ENCODE measurements at regions not wholly inside any gene's neighbourhood (a gene's known extent, or its start where the extent isn't known, plus 50 kb on each side); places are given as distances from the start of the nearest gene placed in this dataset.
A peak's percentile ranks its signal among the peaks of the same experiment; 100 is the strongest.
"Not testable (repeated sequence)": the region's sequence is repeated elsewhere in the genome, so short reads cannot be mapped to it uniquely, and the experiment has no call there.

GRCh38 chr4:147139455-147140198 is 194.0 kb upstream of the TTC29 start:
- DNase-seq (ENCODE audit: low spot score in 2 of 2): no peak
- TF ChIP-seq CTCF (IDR thresholded peaks at IDR 0.05): no peak
- intact Hi-C loops (cut with DNase I): no loop called here
- H3K36me3 ChIP-seq: no peaks in the 10 kb centered on the region
- no peak overlapping the region for H3K4me3 ChIP-seq
- no peaks in the 10 kb centered on the region for H3K27me3 ChIP-seq
- H3K27ac ChIP-seq: no peak overlapping the region
- H3K9me3 ChIP-seq: no peaks in the 10 kb centered on the region
- H3K4me1 ChIP-seq: no peaks in the 10 kb centered on the region

GRCh38 chr4:147151763-147152162 is 206.1 kb upstream of the TTC29 start:
- no peaks in the 10 kb centered on the region for H3K27me3 ChIP-seq
- H3K27ac ChIP-seq: no peak overlapping the region
- H3K36me3 ChIP-seq: no peaks in the 10 kb centered on the region
- no peaks in the 10 kb centered on the region for H3K4me1 ChIP-seq
- no peak for DNase-seq (ENCODE audit: low spot score in 2 of 2)
- no peak for TF ChIP-seq CTCF (IDR thresholded peaks at IDR 0.05)
- no peaks in the 10 kb centered on the region for H3K9me3 ChIP-seq
- intact Hi-C loops (cut with DNase I): no loop called here
- H3K4me3 ChIP-seq: no peak overlapping the region

GRCh38 chr4:147157860-147158701 is 212.4 kb upstream of the TTC29 start:
- H3K4me1 ChIP-seq: no peaks in the 10 kb centered on the region
- intact Hi-C loops (cut with DNase I): loop anchor here (5.0 kb wide), 1 partner anchor 46 kb away; no protein-coding TSS in a partner anchor
- no peak for TF ChIP-seq CTCF (IDR thresholded peaks at IDR 0.05)
- no peaks in the 10 kb centered on the region for H3K36me3 ChIP-seq
- no peaks in the 10 kb centered on the region for H3K9me3 ChIP-seq
- no peak for DNase-seq (ENCODE audit: low spot score in 2 of 2)
- peak overlapping the region; percentile 49 to 68 for H3K4me3 ChIP-seq
- H3K27ac ChIP-seq: peak overlapping the region in 1 of 2 donors; percentile 2
- no peaks in the 10 kb centered on the region for H3K27me3 ChIP-seq

GRCh38 chr4:147160908-147161513 is 215.3 kb upstream of the TTC29 start:
- Histone ChIP-seq H3K4me3 (no peak overlapping the region), H3K27me3 (no peaks in the 10 kb centered on the region), H3K27ac (no peak overlapping the region), H3K36me3 (no peaks in the 10 kb centered on the region), H3K9me3 (no peaks in the 10 kb centered on the region), H3K4me1 (no peaks in the 10 kb centered on the region)
- no peak for DNase-seq (ENCODE audit: low spot score in 2 of 2)
- intact Hi-C loops (cut with DNase I): loop anchor here (1.0 to 2.0 kb wide), 2 partner anchors 358 to 429 kb away; no protein-coding TSS in a partner anchor
- TF ChIP-seq CTCF (IDR thresholded peaks at IDR 0.05): peak; percentile 37 to 86 (median 78)

- intact Hi-C loops (cut with DNase I): no loop called here
Measured at GRCh38 chr4:147163311-147163710, 217.6 kb upstream of the TTC29 start.

GRCh38 chr4:147168200-147168599 is 222.5 kb upstream of the TTC29 start:
- H3K9me3 ChIP-seq; H3K27ac ChIP-seq; H3K36me3 ChIP-seq; intact Hi-C loops (cut with DNase I); H3K4me3 ChIP-seq; H3K4me1 ChIP-seq; H3K27me3 ChIP-seq; DNase-seq (ENCODE audit: low spot score in 2 of 2): not testable (repeated sequence)

More at GRCh38 chr4:147163311-147163710, 217.6 kb upstream of the TTC29 start:
- Histone ChIP-seq H3K27ac (no peak overlapping the region), H3K36me3 (no peaks in the 10 kb centered on the region), H3K9me3 (no peaks in the 10 kb centered on the region), H3K4me1 (no peaks in the 10 kb centered on the region), H3K4me3 (no peak overlapping the region), H3K27me3 (no peaks in the 10 kb centered on the region)
- DNase-seq (ENCODE audit: low spot score in 2 of 2): no peak
- TF ChIP-seq CTCF (IDR thresholded peaks at IDR 0.05): no peak

All from ascending aorta (tissue), 2 donors.